HG02759 (cell line): ENCODE measurements at regions not wholly inside any gene's neighbourhood (a gene's known extent, or its start where the extent isn't known, plus 50 kb on each side); places are given as distances from the start of the nearest gene placed in this dataset.

Experiments used
- ATAC-seq: cut with Tn5 transposase; IDR thresholded peaks from one replicate; pipeline ENCODE4 v1.9.1; 2021; ENCODE audit warnings: mild to moderate bottlenecking, moderate library complexity; ENCODE audit not compliant: unreplicated experiment

- ATAC-seq = no peak
These were observed 266.8 kb upstream of the STEAP1 start for GRCh38 chr7:89887489-89887888.

GRCh38 chr7:89908736-89909135, 245.5 kb upstream of the STEAP1 start:
- no peak for ATAC-seq

GRCh38 chr7:89914711-89915110, 239.6 kb upstream of the STEAP1 start:
- no peak for ATAC-seq

GRCh38 chr7:89926194-89926593, 228.1 kb upstream of the STEAP1 start:
- no peak for ATAC-seq

- ATAC-seq = no peak
These were observed 227.6 kb upstream of the STEAP1 start for GRCh38 chr7:89926701-89927100.

GRCh38 chr7:89927762-89928161, 226.5 kb upstream of the STEAP1 start:
- no peak for ATAC-seq

- no peak for ATAC-seq
These were observed 225.8 kb upstream of the STEAP1 start for GRCh38 chr7:89928451-89928850.

GRCh38 chr7:89934101-89934500, 220.2 kb upstream of the STEAP1 start:
- ATAC-seq = no peak

GRCh38 chr7:89943525-89944050, 210.7 kb upstream of the STEAP1 start:
- no peak for ATAC-seq

GRCh38 chr7:89958525-89959068, 195.7 kb upstream of the STEAP1 start:
- ATAC-seq = no peak

- ATAC-seq = no peak
These were observed 188.1 kb upstream of the STEAP1 start for GRCh38 chr7:89966067-89966664.

GRCh38 chr7:89975577-89975976, 178.7 kb upstream of the STEAP1 start:
- no peak for ATAC-seq

GRCh38 chr7:89987665-89988064, 166.6 kb upstream of the STEAP1 start:
- ATAC-seq = no peak

GRCh38 chr7:89988074-89988473, 166.2 kb upstream of the STEAP1 start:
- ATAC-seq = no peak

GRCh38 chr7:89989454-89989853, 164.8 kb upstream of the STEAP1 start:
- ATAC-seq = no peak

GRCh38 chr7:89994483-89994882, 159.8 kb upstream of the STEAP1 start:
- no peak for ATAC-seq

GRCh38 chr7:89998554-89998953, 155.7 kb upstream of the STEAP1 start:
- ATAC-seq = no peak

- ATAC-seq = no peak
These were observed 148.4 kb upstream of the STEAP1 start for GRCh38 chr7:90005836-90006235.

GRCh38 chr7:90007001-90007654, 147.1 kb upstream of the STEAP1 start:
- ATAC-seq = no peak

GRCh38 chr7:90007831-90008230, 146.4 kb upstream of the STEAP1 start:
- no peak for ATAC-seq

GRCh38 chr7:90022213-90022612, 132.1 kb upstream of the STEAP1 start:
- ATAC-seq = no peak

- peak; percentile 73 for ATAC-seq
These were observed 128.5 kb upstream of the STEAP1 start for GRCh38 chr7:90025771-90026170.
